GM12891 (cell line): ENCODE measurements at regions not wholly inside any gene's neighbourhood (a gene's known extent, or its start where the extent isn't known, plus 50 kb on each side); places are given as distances from the start of the nearest gene placed in this dataset.

Experiments
- DNase-seq: peaks from one replicate; pipeline ENCODE4 v3.0.0; 2011; ENCODE audit warnings: low spot score; ENCODE audit not compliant: insufficient read length
- FAIRE-seq: peaks from 2 replicates; lab custom pipeline; 2011; peaks lifted over from hg19 to GRCh38; lab: Jason Lieb, UNC
- PAX5 ChIP-seq: IDR thresholded peaks from 2 replicates; pipeline ENCODE4 v1.6.1; 2011; ENCODE audit warnings: low read length, moderate library complexity, mild to moderate bottlenecking; ENCODE audit not compliant: insufficient read depth, severe bottlenecking
- POLR2A ChIP-seq: IDR thresholded peaks from 2 replicates; pipeline ENCODE4 v1.6.1; 2011; ENCODE audit warnings: low read depth, low read length, control low read depth
- POLR2AphosphoS5 ChIP-seq: IDR thresholded peaks from 2 replicates; pipeline ENCODE4 v1.6.1; 2011; ENCODE audit warnings: low read depth, low read length, control low read depth
- POU2F2 ChIP-seq: IDR thresholded peaks from 2 replicates; pipeline ENCODE4 v1.6.1; 2011; ENCODE audit warnings: low read depth, mild to moderate bottlenecking, control low read depth, low read length, moderate library complexity
- SPI1 ChIP-seq: IDR thresholded peaks from 2 replicates; pipeline ENCODE4 v1.6.1; 2011; ENCODE audit warnings: low read depth, low read length, control low read depth
- TAF1 ChIP-seq: IDR thresholded peaks from 2 replicates; pipeline ENCODE4 v1.6.1; 2011; ENCODE audit warnings: low read depth, low read length, control low read depth

- TF ChIP-seq TAF1 (no peak), POLR2AphosphoS5 (no peak), PAX5 (no peak), SPI1 (no peak), POLR2A (no peak), POU2F2 (no peak)
- no peak for FAIRE-seq
Observed at GRCh38 chr16:35344012-35344762, 1884.8 kb downstream of the TP53TG3F start.

GRCh38 chr16:35352431-35352830 is 1893.0 kb downstream of the TP53TG3F start:
- no peak for DNase-seq
- no peak for TF ChIP-seq POLR2AphosphoS5
- TF ChIP-seq POU2F2 = no peak
- no peak for FAIRE-seq

More at GRCh38 chr16:35344012-35344762, 1884.8 kb downstream of the TP53TG3F start:
- DNase-seq = no peak

- DNase-seq (no peak), FAIRE-seq (no peak)
- no peak for TF ChIP-seq POLR2AphosphoS5
- no peak for TF ChIP-seq POLR2A
- TF ChIP-seq SPI1 = no peak
- no peak for TF ChIP-seq TAF1
- no peak for TF ChIP-seq PAX5
Observed at GRCh38 chr16:35363510-35363909, 1904.1 kb downstream of the TP53TG3F start.

GRCh38 chr16:35364263-35364662 is 1904.9 kb downstream of the TP53TG3F start:
- TF ChIP-seq POU2F2 = no peak
- no peak for TF ChIP-seq SPI1
- TF ChIP-seq POLR2AphosphoS5 = no peak
- no peak for TF ChIP-seq PAX5
- TF ChIP-seq TAF1 = no peak
- TF ChIP-seq POLR2A = no peak
- FAIRE-seq (no peak), DNase-seq (no peak)

GRCh38 chr16:35365675-35366074 is 1906.3 kb downstream of the TP53TG3F start:
- DNase-seq (no peak), FAIRE-seq (no peak)
- no peak for TF ChIP-seq TAF1
- TF ChIP-seq SPI1 = no peak
- TF ChIP-seq PAX5 = no peak
- no peak for TF ChIP-seq POLR2AphosphoS5
- TF ChIP-seq POU2F2 = no peak
- TF ChIP-seq POLR2A = no peak

GRCh38 chr16:35370617-35371016 is 1911.2 kb downstream of the TP53TG3F start:
- TF ChIP-seq TAF1 (no peak), SPI1 (no peak), PAX5 (no peak), POLR2A (no peak), POU2F2 (no peak), POLR2AphosphoS5 (no peak)
- no peak for FAIRE-seq
- DNase-seq = no peak

- DNase-seq (no peak), FAIRE-seq (no peak)
- no peak for TF ChIP-seq POLR2AphosphoS5
- no peak for TF ChIP-seq PAX5
- no peak for TF ChIP-seq TAF1
- TF ChIP-seq SPI1 = no peak
- TF ChIP-seq POLR2A = no peak
- no peak for TF ChIP-seq POU2F2
Observed at GRCh38 chr16:35377142-35377541, 1917.7 kb downstream of the TP53TG3F start.

- DNase-seq (no peak), FAIRE-seq (no peak)
- no peak for TF ChIP-seq POLR2A
- no peak for TF ChIP-seq POLR2AphosphoS5
- TF ChIP-seq PAX5 = no peak
- no peak for TF ChIP-seq SPI1
- TF ChIP-seq POU2F2 = no peak
- no peak for TF ChIP-seq TAF1
Observed at GRCh38 chr16:35386619-35387018, 1927.2 kb downstream of the TP53TG3F start.

GRCh38 chr16:35391328-35391727 is 1931.9 kb downstream of the TP53TG3F start:
- FAIRE-seq = no peak
- DNase-seq = no peak
- no peak for TF ChIP-seq POU2F2
- TF ChIP-seq PAX5 = no peak
- TF ChIP-seq POLR2A = no peak
- no peak for TF ChIP-seq TAF1
- no peak for TF ChIP-seq SPI1
- TF ChIP-seq POLR2AphosphoS5 = no peak

- DNase-seq = no peak
Observed at GRCh38 chr16:35398180-35398579, 1938.8 kb downstream of the TP53TG3F start.

More at GRCh38 chr16:35398180-35398579, 1938.8 kb downstream of the TP53TG3F start:
- no peak for TF ChIP-seq PAX5
- no peak for TF ChIP-seq POU2F2
- TF ChIP-seq SPI1 = no peak
- TF ChIP-seq POLR2AphosphoS5 = no peak
- TF ChIP-seq POLR2A = no peak
- no peak for TF ChIP-seq TAF1
- FAIRE-seq = no peak
